Activated CD4-positive, CD25-positive, alpha-beta regulatory T cell (primary cell): ENCODE measurements at regions not wholly inside any gene's neighbourhood (a gene's known extent, or its start where the extent isn't known, plus 50 kb on each side); places are given as distances from the start of the nearest gene placed in this dataset.
A peak's percentile ranks its signal among the peaks of the same experiment; 100 is the strongest.

Experiments
- DNase-seq, 4 experiments: peaks; one replicate each; lab custom pipeline; 2025; lab: John Stamatoyannopoulos, UW

- no peak for DNase-seq
These were observed 113.5 kb downstream of the BTG1 start for GRCh38 chr12:92032101-92032500.

DNA sequence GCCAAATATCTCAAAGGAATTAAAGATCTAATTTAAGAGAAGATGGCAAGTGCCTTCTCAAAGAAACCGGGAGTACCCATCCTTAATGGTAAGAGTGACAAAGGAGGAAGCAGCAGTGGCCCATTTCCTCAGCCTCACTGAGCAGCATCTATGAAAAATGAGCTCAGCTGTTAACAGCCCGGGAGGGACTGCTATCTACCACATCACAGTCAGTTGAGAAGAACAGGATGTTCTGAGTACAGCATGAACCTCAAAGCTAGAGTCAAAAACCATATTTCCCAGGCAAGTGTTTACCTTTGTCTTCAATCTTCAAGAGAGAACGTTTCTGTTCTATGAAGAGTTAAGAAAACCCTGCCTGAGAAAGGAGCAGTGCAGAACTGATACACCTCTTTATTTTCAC, 115.0 kb downstream of the BTG1 start:
- peak in 2 of 4 experiments; percentile 15 to 27 for DNase-seq

- DNase-seq = no peak
These were observed 115.6 kb downstream of the BTG1 start for GRCh38 chr12:92029902-92030586.

DNA sequence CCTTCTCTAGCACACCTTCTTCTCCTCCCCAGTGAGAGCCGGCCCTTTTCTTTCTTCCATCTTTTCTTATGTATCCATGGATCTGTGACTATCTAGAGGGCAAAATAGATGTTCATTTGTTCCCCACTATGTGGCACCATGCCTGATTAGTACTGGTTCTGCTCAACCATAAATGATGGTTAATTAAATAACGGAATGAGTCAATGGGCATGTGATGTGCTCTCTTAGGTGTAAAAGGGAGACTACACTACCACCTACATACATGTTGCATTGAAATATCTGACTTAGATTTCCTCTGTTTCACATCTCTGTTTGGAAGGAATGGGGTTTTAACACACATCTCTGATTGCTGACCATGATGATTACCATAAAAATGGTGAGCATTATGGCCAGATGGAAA, 116.5 kb downstream of the BTG1 start:
- no peak for DNase-seq

- DNase-seq = no peak
These were observed 117.3 kb downstream of the BTG1 start for GRCh38 chr12:92028441-92028709.

- no peak for DNase-seq
These were observed 117.8 kb downstream of the BTG1 start for GRCh38 chr12:92027701-92028440.

- no peak for DNase-seq
These were observed 118.4 kb downstream of the BTG1 start for GRCh38 chr12:92027243-92027642.

- DNase-seq = no peak
These were observed 120.0 kb downstream of the BTG1 start for GRCh38 chr12:92025462-92026207.

DNA sequence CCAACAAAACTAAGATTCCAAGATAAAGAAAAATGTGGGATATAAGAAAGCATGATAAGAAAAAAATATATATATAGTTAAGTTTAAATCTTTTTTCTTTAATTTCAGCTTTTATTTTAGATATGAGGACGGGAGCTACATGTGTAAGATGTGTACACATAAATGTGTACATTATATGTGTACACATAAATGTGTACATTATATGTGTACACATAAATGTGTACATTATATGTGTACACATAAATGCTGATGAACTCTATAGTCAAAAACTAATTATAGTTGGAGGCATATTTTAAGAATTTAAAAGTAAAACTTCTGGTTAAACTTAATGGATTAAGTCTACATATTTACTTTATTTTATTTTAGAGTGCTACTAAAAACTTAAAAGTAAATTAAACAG, 123.6 kb downstream of the BTG1 start:
- DNase-seq = no peak

DNA sequence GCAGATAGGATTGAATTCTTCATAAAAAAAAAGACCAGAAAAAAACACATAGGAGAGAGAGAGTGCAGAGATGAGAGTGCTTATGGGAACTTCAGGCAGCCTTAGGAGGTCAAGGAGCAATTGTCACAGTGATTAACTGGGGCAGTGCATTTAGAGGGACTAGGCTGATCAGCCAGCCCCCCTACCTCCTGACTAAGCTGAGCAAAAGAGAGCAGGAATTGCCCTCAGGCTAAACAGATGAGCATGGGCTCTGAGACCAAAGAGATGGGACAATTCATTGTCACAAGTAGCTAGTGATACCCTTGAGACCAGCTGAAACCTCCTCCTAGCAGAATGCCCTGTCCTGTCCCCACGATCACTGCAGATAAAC, 124.0 kb downstream of the BTG1 start:
- no peak for DNase-seq

- no peak for DNase-seq
These were observed 124.5 kb downstream of the BTG1 start for GRCh38 chr12:92020983-92021665.

DNA sequence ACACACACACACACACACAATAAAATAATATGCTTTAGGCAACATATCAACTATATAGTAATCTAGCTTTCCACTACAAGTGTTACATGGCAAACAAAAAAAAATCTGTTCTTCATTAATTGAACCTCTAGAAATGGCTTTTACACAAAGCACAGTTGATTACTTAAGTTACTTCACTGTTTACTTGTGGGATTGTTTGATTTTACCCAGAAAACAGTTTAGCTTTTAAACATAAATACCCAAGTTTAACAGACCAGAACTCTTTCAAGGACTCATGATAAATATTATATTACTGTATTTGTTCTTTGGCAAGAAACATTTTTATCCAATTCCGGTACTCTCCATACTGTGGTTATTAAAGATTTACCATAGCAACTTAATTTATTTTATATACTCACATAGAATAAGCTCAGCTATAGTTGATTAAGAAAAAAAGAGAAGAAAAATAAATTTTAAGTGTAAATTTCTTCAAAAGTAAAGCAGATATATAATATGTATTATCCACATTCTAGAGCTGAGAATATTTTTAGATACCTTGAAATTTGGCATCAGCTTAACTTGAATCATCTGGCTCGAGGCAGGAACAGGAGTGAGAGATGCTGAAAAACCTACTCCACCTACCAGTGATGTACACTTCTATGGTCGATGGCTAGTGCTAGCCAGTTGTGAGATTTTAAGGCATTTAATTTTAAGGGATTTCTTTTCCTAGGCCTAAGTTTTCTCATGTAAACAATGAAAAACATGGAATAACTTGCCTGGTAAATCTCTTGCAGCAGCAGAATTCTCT, 126.0 kb downstream of the BTG1 start:
- no peak for DNase-seq

DNA sequence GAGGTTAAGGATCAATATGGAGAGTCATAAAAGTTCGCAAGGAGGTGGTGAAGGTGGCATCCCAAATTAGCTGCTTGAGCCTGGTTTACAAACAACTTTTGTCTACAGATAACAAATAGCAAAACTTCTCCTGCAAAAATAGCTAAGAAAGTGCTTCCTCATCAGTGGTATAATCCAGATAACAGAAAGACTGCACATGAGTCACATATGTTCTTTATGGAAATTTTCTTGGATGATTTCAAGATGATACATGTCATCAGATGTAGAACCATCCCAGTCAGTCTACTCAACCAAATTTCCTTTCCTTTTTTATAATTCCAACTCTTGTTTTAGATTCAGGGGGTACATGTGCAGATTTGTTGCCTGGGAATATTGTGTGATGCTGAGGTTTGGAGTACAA, 133.0 kb downstream of the BTG1 start:
- DNase-seq = no peak

- DNase-seq = no peak
These were observed 134.6 kb downstream of the BTG1 start for GRCh38 chr12:92010853-92011701.

DNA sequence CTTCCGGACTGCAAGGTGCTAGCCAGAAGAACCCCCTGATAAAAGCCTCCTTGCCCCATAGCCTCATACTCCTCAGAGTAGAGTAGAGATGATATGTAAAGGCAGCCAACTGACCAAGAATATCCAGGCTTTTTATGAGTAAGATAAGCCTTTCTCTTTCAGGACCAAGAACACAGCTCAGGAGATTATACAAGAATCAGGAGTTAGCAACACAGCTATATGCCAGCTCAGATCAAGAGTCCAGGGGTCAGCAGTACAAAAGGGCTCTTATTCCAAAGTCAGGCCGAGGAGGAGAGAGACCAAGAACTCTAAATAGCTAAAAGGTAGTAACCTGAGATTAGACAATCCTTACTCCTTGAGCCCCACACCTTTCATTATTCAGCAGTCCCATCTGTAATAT, 135.3 kb downstream of the BTG1 start:
- no peak for DNase-seq

DNA sequence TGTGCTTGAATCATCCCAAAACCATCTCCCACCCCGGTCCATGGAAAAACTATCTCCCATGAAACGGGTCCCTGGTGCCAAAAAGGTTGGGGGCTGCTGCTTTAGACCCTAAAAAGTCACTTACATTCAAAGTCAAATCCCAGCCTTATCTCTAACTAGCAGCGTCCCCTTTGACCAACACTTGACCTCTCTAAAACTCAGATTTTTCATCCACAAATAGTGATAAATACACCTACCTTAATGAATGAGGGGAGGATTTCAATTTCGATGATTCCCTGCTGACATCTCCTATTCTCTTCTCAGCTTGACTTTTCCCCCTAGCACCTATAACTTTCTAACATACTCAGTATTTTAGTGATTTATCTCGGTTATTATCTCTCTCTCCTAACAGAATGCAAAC, 137.3 kb downstream of the BTG1 start:
- no peak for DNase-seq

DNA sequence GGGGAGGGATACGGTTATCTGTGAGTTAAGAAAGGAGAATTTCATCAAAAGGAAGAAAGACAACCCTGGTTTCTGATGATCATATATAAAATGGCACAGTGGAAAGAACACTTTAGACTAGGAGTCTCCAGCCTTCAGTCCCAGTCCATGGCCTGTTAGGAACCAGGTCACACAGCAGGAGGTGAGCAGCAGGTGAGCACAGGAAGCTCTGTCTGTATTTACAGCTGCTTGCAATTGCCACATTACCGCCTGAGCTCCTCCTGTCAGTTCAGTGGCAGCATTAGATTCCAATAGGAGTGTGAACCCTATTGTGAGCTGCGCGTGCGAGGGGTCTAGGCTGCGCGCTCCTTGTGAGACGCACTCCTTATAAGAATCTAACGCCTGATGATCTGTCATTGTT, 137.9 kb downstream of the BTG1 start:
- no peak for DNase-seq

- no peak for DNase-seq
These were observed 141.9 kb downstream of the BTG1 start for GRCh38 chr12:92003701-92004100.

GRCh38 chr12:92002673-92003382, 142.8 kb downstream of the BTG1 start:
- no peak for DNase-seq

DNA sequence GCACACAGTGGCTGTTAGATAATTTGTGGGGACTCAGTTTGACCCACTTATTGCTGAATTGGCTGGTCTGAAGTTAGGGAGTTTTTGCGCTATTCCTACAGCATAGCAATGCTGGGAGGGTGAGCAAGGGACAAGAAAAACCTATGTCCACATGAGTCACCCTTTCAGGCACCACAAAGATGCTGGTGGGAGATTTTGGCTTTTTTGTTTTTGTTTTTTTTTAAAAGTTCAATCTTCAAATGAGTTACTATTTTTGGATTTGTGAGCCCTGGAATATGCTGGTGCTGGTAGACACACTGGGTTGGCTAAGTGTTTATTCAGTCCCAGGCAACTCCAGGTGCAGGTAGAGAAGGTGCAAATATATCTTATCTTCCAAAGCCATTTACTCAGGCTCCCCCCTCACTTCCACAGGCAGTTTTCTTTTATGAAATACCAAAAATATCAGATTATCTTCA, 143.4 kb downstream of the BTG1 start:
- DNase-seq = no peak
